ENCODE measurements at regions not wholly inside any gene's neighbourhood (a gene's known extent, or its start where the extent isn't known, plus 50 kb on each side); places are given as distances from the start of the nearest gene placed in this dataset.
"Not testable (repeated sequence)": the region's sequence is repeated elsewhere in the genome, so short reads cannot be mapped to it uniquely, and the experiment has no call there.

DNA sequence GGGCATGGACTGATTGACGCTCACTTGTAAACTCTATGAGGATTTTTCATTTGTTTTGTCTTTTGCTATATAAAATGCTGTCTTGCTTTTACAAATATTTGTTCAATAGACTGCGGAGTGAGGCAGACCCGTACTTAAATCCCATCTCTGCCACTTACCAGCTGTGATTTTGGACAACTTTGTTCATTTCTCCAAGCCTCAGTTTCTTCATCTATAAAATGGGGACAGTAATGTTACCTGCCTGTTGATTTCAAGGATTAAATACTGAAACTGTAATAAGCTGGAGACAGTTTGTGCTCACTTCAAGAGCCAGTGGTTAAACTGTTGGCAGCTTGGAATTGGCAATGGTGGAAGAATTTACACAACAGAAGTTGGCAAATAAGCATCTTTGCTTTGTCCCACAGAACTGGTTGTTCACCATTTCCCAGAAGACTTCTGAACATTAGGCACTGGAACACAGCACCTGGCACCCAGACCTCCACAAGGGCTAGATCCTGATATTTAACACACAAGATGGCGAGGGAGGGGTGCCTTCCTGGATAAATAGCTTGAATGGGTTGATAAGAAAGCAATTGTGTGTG lies 479.2 kb downstream of the QKI start:
- no peak for DNase-seq

- no peak for DNase-seq
These were observed 478.5 kb downstream of the QKI start for GRCh38 chr6:163892824-163893561.

- DNase-seq: no peak
These were observed 475.5 kb downstream of the QKI start for GRCh38 chr6:163889904-163890514.

GRCh38 chr6:163888030-163888819 lies 473.7 kb downstream of the QKI start:
- DNase-seq: no peak

DNA sequence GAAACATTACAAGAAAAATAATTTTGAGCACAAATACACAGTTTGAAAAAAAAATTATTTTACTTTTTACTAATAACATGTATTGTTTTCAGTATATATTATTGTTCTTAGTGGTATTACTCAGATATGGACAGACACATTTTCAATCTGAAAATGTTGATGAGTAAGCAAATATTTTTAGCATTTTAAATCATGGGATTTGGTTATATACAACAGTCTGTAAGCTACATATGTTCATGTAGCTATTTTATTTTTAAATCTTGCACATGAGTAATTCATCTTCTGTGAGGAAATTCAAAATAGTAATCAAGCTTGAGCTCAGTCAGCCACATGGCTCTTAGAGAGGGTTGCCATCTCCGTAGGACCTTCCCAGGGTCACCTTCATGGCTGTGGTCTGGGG lies 471.9 kb downstream of the QKI start:
- DNase-seq: no peak

DNA sequence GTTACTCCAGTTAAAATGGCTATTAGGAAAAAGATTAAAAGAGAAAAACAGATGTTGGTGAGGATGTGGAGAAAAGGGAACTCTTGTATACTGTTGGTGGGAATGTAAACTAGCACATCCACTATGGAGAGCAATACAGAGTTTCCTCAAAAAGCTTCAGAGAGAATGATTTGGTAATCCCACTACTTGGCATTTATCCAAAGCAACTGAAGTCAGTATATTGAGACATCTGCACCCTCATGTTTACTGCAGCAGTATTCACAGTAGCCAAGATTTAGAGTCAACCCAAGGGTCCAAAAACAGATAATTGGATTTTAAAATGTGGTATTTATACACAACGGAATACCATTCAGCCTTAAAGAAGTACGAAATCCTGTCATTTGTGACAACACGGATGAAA lies 469.5 kb downstream of the QKI start:
- no peak for DNase-seq

- DNase-seq: no peak
These were observed 464.2 kb downstream of the QKI start for GRCh38 chr6:163878698-163879097.

DNA sequence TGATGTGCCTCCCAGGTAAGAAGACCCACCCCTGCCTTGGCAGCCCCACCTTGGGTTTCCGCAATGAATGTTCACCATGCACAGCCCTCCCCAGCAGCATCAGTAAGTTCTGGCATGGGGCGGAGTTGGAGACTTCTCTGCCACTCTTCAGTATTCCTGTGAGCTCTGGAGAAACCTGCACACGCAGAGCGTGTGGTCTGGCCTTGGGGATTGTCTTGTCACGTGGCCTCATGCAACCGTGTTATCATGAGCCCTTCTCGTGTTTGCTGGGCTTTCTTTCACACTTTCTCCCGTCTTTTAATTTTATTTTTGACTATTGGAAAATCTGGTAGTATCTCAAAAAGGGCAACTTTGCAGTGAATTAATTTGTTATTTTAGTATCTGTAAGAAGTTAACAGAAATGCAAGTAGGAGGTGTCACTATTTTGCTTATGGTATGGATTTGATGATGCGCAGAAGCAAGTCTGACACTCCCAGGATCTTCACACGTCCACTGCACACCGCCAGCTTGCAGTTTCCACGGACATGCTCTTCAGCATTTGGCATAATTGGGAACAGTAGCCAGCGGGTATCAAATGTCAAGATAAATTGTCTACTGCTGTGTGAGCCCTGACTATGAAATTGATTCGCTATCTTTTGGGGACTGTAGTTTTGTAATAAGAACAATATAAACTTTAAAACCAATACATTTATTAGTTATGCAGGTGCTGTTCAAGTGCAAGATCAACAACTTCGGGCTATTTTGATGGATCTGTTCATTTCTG lies 463.5 kb downstream of the QKI start:
- DNase-seq: no peak

DNA sequence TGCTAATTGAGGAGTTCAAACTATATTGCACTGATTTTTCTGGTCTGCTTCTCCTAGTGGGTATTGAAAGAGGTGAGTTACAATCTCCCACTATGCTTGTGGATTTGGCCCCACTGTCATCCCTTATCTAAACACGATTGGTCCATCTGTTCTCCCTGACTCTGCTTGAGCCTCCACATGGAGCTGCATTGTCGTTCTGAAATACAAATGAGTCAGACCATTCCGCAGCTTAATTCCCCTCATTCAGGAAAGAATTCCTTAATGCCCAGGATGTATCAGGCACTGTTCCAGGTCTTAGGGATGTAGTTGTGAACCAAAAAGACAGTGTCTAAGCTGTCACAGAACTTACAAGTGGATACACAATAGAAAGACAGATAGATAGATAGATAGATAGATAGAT lies 461.9 kb downstream of the QKI start:
- no peak for DNase-seq

DNA sequence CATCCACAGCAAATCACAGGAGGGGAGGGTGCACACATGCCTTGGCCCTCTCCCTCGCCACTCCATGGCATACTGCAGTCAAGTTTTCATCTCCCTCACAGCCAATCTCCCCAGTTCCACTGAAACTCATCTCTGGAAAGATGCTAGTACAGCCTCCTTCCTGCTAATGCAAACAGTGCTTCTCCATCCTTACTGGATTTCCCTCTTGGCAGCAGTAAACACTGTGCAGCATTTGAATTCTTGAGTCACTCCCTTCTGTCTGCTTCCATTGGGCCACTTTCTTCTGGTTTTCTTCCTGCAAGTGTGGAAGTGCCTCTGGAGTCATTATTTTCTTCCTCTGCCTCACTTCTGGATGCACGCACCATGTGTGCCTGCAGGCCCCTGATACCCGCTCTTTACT lies 460.3 kb downstream of the QKI start:
- no peak for DNase-seq

DNA sequence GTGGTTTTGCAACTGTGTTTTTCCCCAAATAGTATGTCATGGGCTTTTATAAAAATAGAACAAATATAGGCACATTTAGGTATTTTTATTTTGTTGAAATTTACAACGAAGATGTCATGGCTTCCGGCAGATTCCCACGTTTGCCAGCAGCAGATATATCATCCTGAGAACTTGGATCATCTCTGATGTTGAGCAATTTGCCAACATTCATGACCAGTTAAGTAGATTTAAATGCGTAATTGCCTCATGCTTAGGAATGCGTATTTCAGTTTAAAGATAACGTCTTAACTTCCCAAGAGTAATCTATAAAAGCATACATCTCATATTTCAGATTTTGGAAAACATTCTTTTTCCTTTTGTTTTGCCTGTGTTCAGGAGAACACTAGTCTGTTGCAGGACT lies 457.8 kb downstream of the QKI start:
- DNase-seq: no peak

DNA sequence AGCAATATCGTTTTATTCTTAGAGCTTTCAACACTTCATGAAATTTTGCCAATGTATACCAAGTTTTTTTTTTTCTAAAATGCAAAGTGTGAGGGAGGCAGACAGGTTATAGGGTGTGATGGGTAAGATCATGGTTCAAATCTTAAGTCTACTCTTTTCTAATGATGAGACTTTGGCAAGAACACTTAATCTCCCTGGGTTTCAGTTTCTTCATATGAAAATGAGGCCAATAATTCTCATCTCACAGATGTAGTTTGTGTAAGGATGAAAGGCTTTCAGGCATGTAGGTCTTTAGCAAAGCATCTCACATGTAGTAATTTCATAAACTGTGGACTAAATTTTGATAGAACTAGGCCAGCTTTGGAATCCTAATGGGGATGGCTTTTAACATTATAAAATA lies 457.1 kb downstream of the QKI start:
- no peak for DNase-seq

DNA sequence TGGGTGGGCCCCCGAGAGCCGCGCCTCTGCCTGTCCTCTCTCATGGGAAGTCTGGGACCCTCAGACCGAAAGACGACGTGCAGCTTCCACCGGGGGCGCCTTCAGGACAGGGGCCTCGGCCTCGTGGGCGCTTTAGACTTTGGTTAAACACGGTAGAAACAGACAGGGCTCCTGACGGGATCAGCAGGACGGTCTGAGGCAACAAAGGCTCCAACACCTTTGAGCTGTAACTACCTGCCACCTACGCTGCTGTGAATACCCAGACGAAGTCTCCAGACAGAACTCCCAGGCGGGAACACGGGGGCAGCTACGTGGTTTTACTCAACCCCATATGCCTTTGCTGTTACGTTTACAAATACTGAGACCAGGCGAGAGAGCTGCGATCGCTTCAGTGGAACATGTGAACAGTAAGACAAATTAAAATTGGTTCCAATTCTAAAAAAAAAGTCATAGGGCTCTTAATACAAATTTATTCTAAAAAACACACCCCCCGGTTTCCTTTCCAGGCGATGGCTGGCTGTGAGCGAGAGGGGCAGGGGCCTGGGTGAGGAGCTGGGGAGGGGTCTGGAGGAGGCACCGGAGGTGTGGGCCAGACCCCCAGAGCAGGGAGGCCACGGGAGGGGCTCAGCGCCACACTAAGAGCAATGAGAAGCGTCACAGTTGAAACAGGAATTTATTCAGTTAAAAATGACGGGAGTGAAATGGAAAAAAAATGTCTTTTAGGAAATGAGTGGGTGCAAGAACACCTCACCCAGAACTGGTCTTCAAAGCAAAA lies 453.2 kb downstream of the QKI start:
- DNase-seq: no peak

GRCh38 chr6:163866192-163866591 lies 451.7 kb downstream of the QKI start:
- DNase-seq: no peak

GRCh38 chr6:163863565-163863964 lies 449.0 kb downstream of the QKI start:
- DNase-seq: no peak

- no peak for DNase-seq
These were observed 448.2 kb downstream of the QKI start for GRCh38 chr6:163862701-163863100.

DNA sequence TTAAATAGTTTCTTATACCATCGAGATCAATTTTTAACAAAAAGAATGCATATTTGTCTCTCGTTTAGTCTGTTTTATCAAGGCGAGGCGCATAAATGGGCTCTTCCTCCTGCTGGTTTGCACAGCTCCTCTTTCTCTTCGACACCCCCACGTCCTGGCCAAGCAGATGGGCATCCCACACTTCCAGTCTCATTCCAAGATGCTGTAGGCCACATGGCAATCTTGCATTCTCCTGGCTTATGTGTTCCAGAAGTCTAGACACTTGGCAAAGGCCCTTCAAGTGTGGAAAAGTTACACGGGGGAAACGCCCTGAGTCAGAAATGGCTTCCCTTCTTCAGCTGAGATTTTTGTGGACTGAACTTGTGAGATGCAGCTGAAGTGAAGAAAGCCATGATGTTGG lies 447.1 kb downstream of the QKI start:
- no peak for DNase-seq

DNA sequence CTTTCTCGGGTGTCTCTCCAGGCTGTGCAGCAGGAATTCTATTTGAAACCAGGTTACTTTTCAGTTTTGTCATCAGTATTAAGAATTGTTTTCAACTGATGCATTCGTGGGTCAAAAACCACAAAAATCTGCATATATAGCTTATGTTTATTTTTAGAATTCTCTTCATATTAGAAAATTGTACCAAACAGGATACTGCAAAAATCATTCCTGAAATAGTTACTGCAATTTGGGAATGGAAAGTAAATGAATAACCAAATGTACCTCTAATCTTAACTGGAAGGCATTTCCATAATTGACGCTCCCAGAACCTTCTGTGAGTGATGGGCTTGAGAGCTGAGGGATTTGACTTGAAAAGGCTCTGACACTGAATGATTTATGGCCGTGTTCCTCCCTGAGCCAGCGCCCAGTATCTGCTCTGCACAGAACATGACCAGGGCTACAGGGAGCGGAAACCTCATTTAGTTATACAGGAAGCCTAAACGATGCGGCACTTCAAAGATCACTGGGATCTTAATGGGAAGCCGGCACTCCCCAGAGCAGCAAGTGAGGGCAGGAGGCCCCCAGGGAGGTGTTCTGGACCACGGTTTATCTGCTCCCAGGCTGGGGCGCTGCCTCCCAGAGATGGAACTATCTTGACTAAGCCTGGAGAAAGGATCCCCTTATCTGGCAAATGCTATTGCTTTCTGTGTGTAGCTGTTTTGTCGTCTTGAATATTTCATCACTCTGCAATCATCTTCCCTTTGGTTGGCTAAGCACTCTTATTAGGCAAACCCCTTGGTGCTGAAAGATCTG lies 446.0 kb downstream of the QKI start:
- no peak for DNase-seq

DNA sequence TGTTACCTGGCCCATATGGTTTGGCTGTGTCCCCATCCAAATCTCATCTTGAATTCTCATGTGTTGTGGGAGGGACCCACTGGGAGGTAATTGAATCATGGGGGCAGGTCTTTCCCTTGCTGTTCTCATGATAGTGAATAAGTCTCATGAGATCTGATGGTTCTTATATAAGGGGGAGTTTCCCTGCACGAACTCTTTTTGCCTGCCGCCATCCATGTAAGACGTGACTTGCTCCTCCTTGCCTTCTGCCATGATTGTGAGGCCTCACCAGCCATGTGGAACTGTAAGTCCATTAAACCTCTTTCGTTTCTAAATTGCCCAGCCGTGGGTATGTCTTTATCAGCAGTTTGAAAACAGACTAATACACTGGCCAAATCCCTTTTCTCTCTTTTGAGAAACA lies 444.4 kb downstream of the QKI start:
- not testable (repeated sequence) for DNase-seq

- no peak for DNase-seq
These were observed 442.9 kb downstream of the QKI start for GRCh38 chr6:163857421-163857820.

DNA sequence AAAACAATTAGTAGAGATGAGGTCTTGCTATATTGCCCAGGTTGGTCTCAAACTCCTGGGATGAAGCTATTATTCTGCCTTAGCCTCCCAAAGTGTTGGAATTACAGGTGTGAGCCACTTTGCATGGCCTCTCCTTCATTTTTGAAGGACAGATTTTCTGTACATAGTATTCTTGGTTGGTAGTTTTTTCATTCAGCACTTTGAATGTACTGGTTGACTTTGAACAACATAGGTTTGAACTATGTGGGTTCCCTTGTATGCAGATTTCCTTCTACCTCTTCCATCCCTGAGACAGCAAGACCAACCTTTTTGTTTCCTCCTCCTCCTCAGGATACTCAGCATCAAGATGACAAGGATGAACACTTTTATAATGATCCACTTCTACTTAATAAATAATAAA lies 436.4 kb downstream of the QKI start:
- no peak for DNase-seq

All from central memory CD4-positive, alpha-beta T cell (primary cell).